IMR-90 (cell line): ENCODE measurements at regions not wholly inside any gene's neighbourhood (a gene's known extent, or its start where the extent isn't known, plus 50 kb on each side); places are given as distances from the start of the nearest gene placed in this dataset.

Experiments used
- ATAC-seq: fragments of 200-7000 bp; cut with Tn5 transposase; 2 replicates; pipeline ENCODE4 v1.9.1; 2020; ENCODE audit warnings: low read depth, mild to moderate bottlenecking, moderate library complexity
- BruUV-seq: library from RNA; stranded (reverse); fragments of 400-500 nt; replicated peaks from 2 replicates; lab custom pipeline; 2021; lab: Mats Ljungman, UMichigan
- CTCF ChIA-PET: fragments of 300-600 bp; formaldehyde crosslinking; extraction: SDS; loops from one replicate; lab custom pipeline; 2021; ENCODE audit warnings: antibody characterized with exemption; lab: Yijun Ruan, JAX
- POLR2A ChIA-PET: fragments of 300-600 bp; sonication (Branson Sonifier 250); formaldehyde crosslinking; loops from one replicate; lab custom pipeline; 2022; ENCODE audit warnings: antibody characterized with exemption; ENCODE audit not compliant: unreplicated experiment; lab: Charles Lee
- DNase-seq: peaks from one replicate; pipeline ENCODE4 v3.0.0; 2013
- H2AFZ ChIP-seq: replicated peaks from 2 replicates; pipeline ENCODE3; 2013; ENCODE audit warnings: low read length, mild to moderate bottlenecking; ENCODE audit not compliant: poor library complexity
- H2AK5ac ChIP-seq: 2 replicates; pipeline ENCODE4 v1.6.1; 2013; ENCODE audit warnings: low read depth, low read length, inconsistent platforms
- H2AK9ac ChIP-seq: replicated peaks from 2 replicates; pipeline ENCODE3; 2013; ENCODE audit warnings: mild to moderate bottlenecking, low read depth, low read length, moderate library complexity; ENCODE audit not compliant: poor library complexity
- H2BK120ac ChIP-seq: 2 replicates; pipeline ENCODE4 v1.6.1; 2013; ENCODE audit warnings: low read depth, low read length, inconsistent platforms
- H2BK15ac ChIP-seq: 3 replicates; pipeline ENCODE4 v1.6.1; 2013; ENCODE audit warnings: low read depth, low read length, inconsistent platforms
- H2BK20ac ChIP-seq: 2 replicates; pipeline ENCODE4 v1.6.1; 2013; ENCODE audit warnings: low read depth, mild to moderate bottlenecking, inconsistent platforms, low read length, moderate library complexity
- H2BK5ac ChIP-seq: 2 replicates; pipeline ENCODE4 v1.6.1; 2013; ENCODE audit warnings: mild to moderate bottlenecking, low read depth, low read length, inconsistent platforms; ENCODE audit not compliant: poor library complexity, severe bottlenecking
- H3K14ac ChIP-seq: replicated peaks from 2 replicates; pipeline ENCODE4 v1.6.1; 2013; ENCODE audit warnings: low read depth, low read length, inconsistent platforms
- H3K18ac ChIP-seq: 2 replicates; pipeline ENCODE4 v1.6.1; 2013; ENCODE audit warnings: low read depth, low read length, control low read depth
- H3K23ac ChIP-seq: 2 replicates; pipeline ENCODE4 v1.6.1; 2013; ENCODE audit warnings: low read depth, low read length, inconsistent platforms
- H3K27ac ChIP-seq: 2 replicates; pipeline ENCODE4 v1.5.1; 2013; ENCODE audit warnings: mild to moderate bottlenecking, control low read depth, low read length; ENCODE audit not compliant: insufficient read depth
- H3K27me3 ChIP-seq: 2 replicates; pipeline ENCODE4 v1.6.1; 2013; ENCODE audit warnings: low read length; ENCODE audit not compliant: control insufficient read depth, insufficient read depth
- H3K36me3 ChIP-seq: 2 replicates; pipeline ENCODE4 v1.6.1; 2013; ENCODE audit warnings: low read length, mixed read lengths; ENCODE audit not compliant: control insufficient read depth, insufficient read depth
- H3K4ac ChIP-seq: 2 replicates; pipeline ENCODE4 v1.6.1; 2013; ENCODE audit warnings: low read depth, low read length, inconsistent platforms
- H3K4me1 ChIP-seq: 2 replicates; pipeline ENCODE4 v1.6.1; 2013; ENCODE audit warnings: low read length, mixed read lengths; ENCODE audit not compliant: control insufficient read depth, insufficient read depth
- H3K4me2 ChIP-seq: 2 replicates; pipeline ENCODE4 v1.6.1; 2013; ENCODE audit warnings: low read depth, mild to moderate bottlenecking, control low read depth, low read length, moderate library complexity
- H3K4me3 ChIP-seq: 2 replicates; pipeline ENCODE4 v1.5.1; 2013; ENCODE audit warnings: low read depth, mild to moderate bottlenecking, control low read depth, low read length, moderate library complexity; ENCODE audit not compliant: insufficient read depth
- H3K56ac ChIP-seq: 2 replicates; pipeline ENCODE4 v1.6.1; 2013; ENCODE audit warnings: low read length, inconsistent platforms; ENCODE audit not compliant: insufficient read depth; ENCODE audit errors: extremely low read depth
- H3K79me1 ChIP-seq, 2 experiments: 2 replicates each; pipeline ENCODE4 v1.6.1; 2013; ENCODE audit warnings: low read length in 2 of 2, inconsistent platforms in 1 of 2, low read depth in 1 of 2
- H3K9ac ChIP-seq: 2 replicates; pipeline ENCODE4 v1.6.1; 2013; ENCODE audit warnings: low read depth, low read length, control low read depth
- H3K9me1 ChIP-seq: 2 replicates; pipeline ENCODE4 v1.6.1; 2013; ENCODE audit warnings: low read length, inconsistent platforms; ENCODE audit not compliant: insufficient read depth
- H3K9me3 ChIP-seq: 2 replicates; pipeline ENCODE4 v1.6.1; 2013; ENCODE audit warnings: low read length; ENCODE audit not compliant: control insufficient read depth, insufficient read depth
- H4K20me1 ChIP-seq: 2 replicates; pipeline ENCODE4 v1.6.1; 2013; ENCODE audit warnings: low read length, inconsistent platforms; ENCODE audit not compliant: insufficient read depth
- H4K5ac ChIP-seq: 2 replicates; pipeline ENCODE4 v1.6.1; 2013; ENCODE audit warnings: mild to moderate bottlenecking, low read depth, low read length, control low read depth
- H4K8ac ChIP-seq, 2 experiments: 2 replicates each; pipeline ENCODE4 v1.6.1; 2013; ENCODE audit warnings: low read depth in 2 of 2, low read length in 2 of 2, control low read depth in 1 of 2, inconsistent platforms in 1 of 2
- H4K91ac ChIP-seq: 2 replicates; pipeline ENCODE4 v1.6.1; 2013; ENCODE audit warnings: low read depth, low read length, inconsistent platforms; ENCODE audit not compliant: insufficient read depth
- MAFK ChIP-seq: IDR thresholded peaks from 2 replicates; pipeline ENCODE4 v1.6.1; 2012; ENCODE audit warnings: low read depth, low read length, improper control_type of control experiment
- POLR2A ChIP-seq: IDR thresholded peaks from 2 replicates; pipeline ENCODE4 v1.6.1; 2012; ENCODE audit warnings: mild to moderate bottlenecking, low read depth, low read length
- WGBS, 2 experiments: methylation state at CpG; one replicate each; pipeline versions ENCODE4 v1.1.5 to v1.1.7; 2013; ENCODE audit warnings: missing lambda C conversion rate in 2 of 2; ENCODE audit not compliant: insufficient read length in 1 of 2; ENCODE audit errors: extremely low coverage in 2 of 2; 5-methylcytosine and 5-hydroxymethylcytosine counted together
- dilution Hi-C: fragments of 300-500 bp; cut with HindIII; formaldehyde crosslinking; loops from one replicate; pipeline ENCODE4 v1.14.3; 2018; ENCODE audit warnings: low sequenced_read_pairs; ENCODE audit not compliant: unreplicated experiment
- in situ Hi-C: fragments of 300-500 bp; cut with MboI; formaldehyde crosslinking; loops from 3 replicates; pipeline ENCODE4 v1.14.3; 2019; ENCODE audit warnings: low sequenced_read_pairs, inconsistent platforms, mixed read lengths
- intact Hi-C: fragments of 100-400 bp; cut with micrococcal nuclease; formaldehyde crosslinking; loops from 2 replicates; pipeline ENCODE4 v1.10.0; 2022

DNA sequence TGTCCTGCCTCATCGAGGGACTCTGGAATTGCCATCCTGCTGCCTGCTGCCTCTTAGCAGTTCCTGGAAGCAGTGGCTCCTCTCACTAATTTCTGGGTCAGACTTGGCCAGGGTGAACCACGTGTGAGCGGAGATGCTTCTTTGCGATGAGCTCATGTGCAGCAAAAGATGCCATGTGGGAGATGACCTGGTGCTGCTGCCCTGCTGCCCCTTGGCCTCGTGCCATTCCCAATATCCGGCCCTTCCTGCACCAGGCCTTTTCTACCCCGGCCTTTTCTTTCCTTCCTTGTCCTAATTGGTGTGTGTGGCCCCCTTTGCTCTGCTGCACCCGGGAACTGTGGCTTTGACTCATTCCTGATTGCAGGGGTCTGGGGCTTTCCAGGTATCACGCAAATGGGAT, 296.9 kb upstream of the HS6ST1 start:
- Histone ChIP-seq H3K27ac (no peak overlapping the region), H2BK15ac (no peak overlapping the region), H3K4me3 (no peak overlapping the region), H3K4me1 (no peaks in the 10 kb centered on the region), H4K20me1 (no peaks in the 10 kb centered on the region), H2AFZ (no peak overlapping the region), H3K9ac (no peak overlapping the region), H3K14ac (no peak overlapping the region), H3K27me3 (no peaks in the 10 kb centered on the region; the same call in 1 of the 2 replicates), H3K36me3 (no peaks in the 10 kb centered on the region), H4K5ac (no peak overlapping the region), H2BK5ac (no peak overlapping the region), H3K9me1 (no peaks in the 10 kb centered on the region; the same call in 1 of the 2 replicates), H3K9me3 (no peaks in the 10 kb centered on the region), H2AK9ac (no peak overlapping the region), H3K79me1 (no peaks in the 10 kb centered on the region), H3K56ac (no peak overlapping the region), H4K91ac (no peak overlapping the region), H2BK20ac (no peak overlapping the region), H3K4ac (no peak overlapping the region), H3K23ac (no peak overlapping the region), H2AK5ac (no peak overlapping the region), H3K18ac (no peak overlapping the region), H4K8ac (no peak overlapping the region), H2BK120ac (no peak overlapping the region), H3K4me2 (no peak overlapping the region)
- ChIA-PET CTCF (no interaction called here), POLR2A (no interaction called here)
- TF ChIP-seq POLR2A: no peak
- no peak for TF ChIP-seq MAFK
- WGBS, 2 experiments: 82% methylated on average over 4 of the region's 9 CpGs; no CpG with 5 or more reads in 1 of the 2 experiments
- no TSS peak for BruUV-seq
- intact Hi-C loops: no loop called here
- in situ Hi-C loops: no loop called here
- ATAC-seq (no peak), DNase-seq (no peak)
- dilution Hi-C loops: no loop called here
